Endothelial cell of umbilical vein (primary cell): ENCODE measurements at regions not wholly inside any gene's neighbourhood (a gene's known extent, or its start where the extent isn't known, plus 50 kb on each side); places are given as distances from the start of the nearest gene placed in this dataset.

Experiments
- BruUV-seq: library from RNA; stranded (reverse); fragments of 400-500 nt; replicated peaks from 2 replicates; lab custom pipeline; 2021; lab: Mats Ljungman, UMichigan
- CTCF ChIA-PET: fragments of 300-600, 350-600 bp; sonication (Branson Sonifier 250); formaldehyde crosslinking; loops from one replicate; lab custom pipeline; 2021; ENCODE audit warnings: antibody characterized with exemption, inconsistent platforms; lab: Charles Lee
- POLR2A ChIA-PET: fragments of 300-600, 350-600 bp; sonication (Branson Sonifier 250); formaldehyde crosslinking; loops from one replicate; lab custom pipeline; 2021; ENCODE audit warnings: antibody characterized with exemption, inconsistent platforms; lab: Charles Lee
- DNase-seq: peaks from one replicate; pipeline ENCODE4 v3.0.0-alpha.2; 2011; ENCODE audit warnings: low read depth, low spot score
- FAIRE-seq: peaks from 2 replicates; lab custom pipeline; 2011; peaks lifted over from hg19 to GRCh38; lab: Jason Lieb, UNC
- H2AFZ ChIP-seq: 2 replicates; pipeline ENCODE4 v1.6.0; 2012; ENCODE audit warnings: low read depth, low read length, control low read depth, inconsistent platforms
- H3K27ac ChIP-seq: 2 replicates; pipeline ENCODE4 v1.5.1; 2011; ENCODE audit warnings: low read depth, mild to moderate bottlenecking, control low read depth, low read length, moderate library complexity; ENCODE audit not compliant: insufficient read depth
- H3K27me3 ChIP-seq, 2 experiments: 2 replicates each; pipeline versions ENCODE4 v1.6.0 to v1.6.1; 2011; ENCODE audit warnings: low read length in 2 of 2, mixed read lengths in 1 of 2; ENCODE audit not compliant: control insufficient read depth in 2 of 2, insufficient read depth in 2 of 2
- H3K36me3 ChIP-seq, 2 experiments: 2 replicates in 1 of 2; 3 replicates in 1 of 2; pipeline ENCODE4 v1.5.1; 2011; ENCODE audit warnings: low read length in 2 of 2, mild to moderate bottlenecking in 1 of 2, moderate library complexity in 1 of 2; ENCODE audit not compliant: control insufficient read depth in 2 of 2, insufficient read depth in 2 of 2; ENCODE audit errors: extremely low read depth in 1 of 2
- H3K4me1 ChIP-seq: 3 replicates; pipeline ENCODE4 v1.5.1; 2011; ENCODE audit warnings: mild to moderate bottlenecking, low read length; ENCODE audit not compliant: control insufficient read depth, insufficient read depth; ENCODE audit errors: extremely low read depth
- H3K4me2 ChIP-seq: 2 replicates; pipeline ENCODE4 v1.6.1; 2011; ENCODE audit warnings: low read length, control low read depth, mixed read lengths; ENCODE audit not compliant: insufficient read depth
- H3K4me3 ChIP-seq, 3 experiments: fragments of 200-600 bp in 1 of 3; sonication (generic), shearing (Covaris generic) in 1 of 3; replicated peaks in 1 of 3; 2 replicates each; pipeline ENCODE4 v1.5.1; 2011 to 2016; ENCODE audit warnings: control low read depth in 3 of 3, low read length in 3 of 3, mild to moderate bottlenecking in 2 of 3, inconsistent platforms in 1 of 3, low read depth in 1 of 3, moderate library complexity in 1 of 3; ENCODE audit not compliant: insufficient read depth in 1 of 3
- H3K79me2 ChIP-seq: 2 replicates; pipeline ENCODE4 v1.6.0; 2012; ENCODE audit warnings: low read length, inconsistent platforms; ENCODE audit not compliant: control insufficient read depth, insufficient read depth
- H3K9ac ChIP-seq: replicated peaks from 2 replicates; pipeline ENCODE3; 2011; ENCODE audit warnings: low read length, control low read depth; ENCODE audit not compliant: insufficient read depth; ENCODE audit errors: extremely low read depth
- H3K9me1 ChIP-seq: replicated peaks from 3 replicates; pipeline ENCODE4 v1.6.0; 2011; ENCODE audit warnings: mild to moderate bottlenecking, low read length; ENCODE audit not compliant: control insufficient read depth, insufficient read depth; ENCODE audit errors: extremely low read depth
- H3K9me3 ChIP-seq: replicated peaks from 2 replicates; pipeline ENCODE4 v1.5.1; 2012; ENCODE audit warnings: low read length, inconsistent platforms; ENCODE audit not compliant: control insufficient read depth, insufficient read depth
- H4K20me1 ChIP-seq: replicated peaks from 2 replicates; pipeline ENCODE3; 2011; ENCODE audit warnings: mild to moderate bottlenecking, low read length; ENCODE audit not compliant: control insufficient read depth, insufficient read depth; ENCODE audit errors: extremely low read depth
- EZH2 ChIP-seq: IDR thresholded peaks from 2 replicates; pipeline ENCODE4 v1.6.1; 2012; ENCODE audit warnings: borderline replicate concordance, low read depth, mild to moderate bottlenecking, moderate library complexity, low read length, inconsistent platforms; ENCODE audit not compliant: severe bottlenecking
- FOS ChIP-seq: IDR thresholded peaks from 2 replicates; pipeline ENCODE4 v1.6.1; 2011; ENCODE audit warnings: mild to moderate bottlenecking, low read length, moderate library complexity, borderline replicate concordance; ENCODE audit not compliant: insufficient read depth
- GATA2 ChIP-seq: IDR thresholded peaks from 2 replicates; pipeline ENCODE4 v1.7.0; 2011; ENCODE audit warnings: low read depth, mild to moderate bottlenecking, moderate library complexity, mixed read lengths, low read length; ENCODE audit not compliant: insufficient read length, insufficient read depth
- MYC ChIP-seq: IDR thresholded peaks from one replicate; pipeline ENCODE4 v1.6.1; 2011; ENCODE audit warnings: mild to moderate bottlenecking, low read depth, low read length
- POLR2A ChIP-seq: IDR thresholded peaks from 2 replicates; pipeline ENCODE4 v1.6.1; 2012; ENCODE audit warnings: low read depth, mild to moderate bottlenecking, control low read depth, low read length
- dilution Hi-C: fragments of 300-500 bp; cut with MboI; formaldehyde crosslinking; loops from one replicate; pipeline ENCODE4 v1.15.0; 2019; ENCODE audit warnings: low sequenced_read_pairs; ENCODE audit not compliant: extremely low pct_ligation_motif_present
- intact Hi-C: fragments of 100-400 bp; cut with micrococcal nuclease; formaldehyde crosslinking; loops from one replicate; pipeline ENCODE4 v1.10.0; 2022

- Histone ChIP-seq H3K9me1 (no peaks in the 10 kb centered on the region), H3K9me3 (no peaks in the 10 kb centered on the region), H3K4me2 (no peak overlapping the region), H3K27ac (no peak overlapping the region), H4K20me1 (no peaks in the 10 kb centered on the region), H2AFZ (no peak overlapping the region), H3K4me1 (peaks cover 5% of the 10 kb centered on the region), H3K79me2 (no peaks in the 10 kb centered on the region), H3K9ac (no peak overlapping the region), H3K4me3 (no peak overlapping the region), H3K36me3 (no peaks in the 10 kb centered on the region), H3K27me3 (no peaks in the 10 kb centered on the region)
- FAIRE-seq (no peak), DNase-seq (no peak)
- no peak for TF ChIP-seq GATA2
- ChIA-PET POLR2A (no interaction called here), CTCF (no interaction called here)
- no TSS peak for BruUV-seq
- dilution Hi-C loops (no loop called here), intact Hi-C loops (no loop called here)
Observed at GRCh38 chr5:53331463-53331862, 149.0 kb upstream of the FST start.

GRCh38 chr5:53333160-53333559 is 147.3 kb upstream of the FST start:
- Histone ChIP-seq H3K36me3 (no peaks in the 10 kb centered on the region), H3K9ac (no peak overlapping the region), H3K9me1 (no peaks in the 10 kb centered on the region), H3K4me3 (no peak overlapping the region), H3K79me2 (no peaks in the 10 kb centered on the region), H3K27ac (no peak overlapping the region), H4K20me1 (no peaks in the 10 kb centered on the region), H3K9me3 (no peaks in the 10 kb centered on the region), H3K4me1 (peaks cover 5% of the 10 kb centered on the region), H3K27me3 (no peaks in the 10 kb centered on the region), H2AFZ (no peak overlapping the region), H3K4me2 (no peak overlapping the region)
- BruUV-seq: no TSS peak
- DNase-seq (no peak), FAIRE-seq (no peak)
- intact Hi-C loops: no loop called here
- TF ChIP-seq POLR2A: no peak
- TF ChIP-seq MYC: no peak
- TF ChIP-seq FOS: peak; percentile 53
- no peak for TF ChIP-seq EZH2
- POLR2A ChIA-PET: no interaction called here
- dilution Hi-C loops: no loop called here
- CTCF ChIA-PET: interaction anchor here (1.3 kb wide), 1 partner anchor 98 kb away, joined by 3 read pairs; no protein-coding TSS in a partner anchor
